ENCODE measurements at regions not wholly inside any gene's neighbourhood (a gene's known extent, or its start where the extent isn't known, plus 50 kb on each side); places are given as distances from the start of the nearest gene placed in this dataset.

DNA sequence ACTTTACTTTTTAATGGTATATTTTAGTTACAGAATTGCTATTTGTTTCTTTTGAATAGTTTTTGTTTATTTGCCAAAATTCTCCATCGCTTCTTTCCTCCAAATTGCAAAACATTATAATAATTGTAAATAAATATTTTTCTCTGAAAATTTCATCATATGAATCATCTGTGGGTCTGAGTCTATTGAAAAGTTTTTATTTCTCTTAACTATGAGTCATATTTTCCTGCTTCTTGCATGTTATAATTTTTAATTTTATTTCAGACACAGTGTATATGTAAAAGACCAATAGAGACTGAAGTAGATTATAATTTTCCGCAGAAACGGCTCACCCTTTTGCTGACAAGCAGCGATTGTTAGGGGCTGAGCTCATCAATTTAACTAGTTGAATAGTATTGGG is 279.1 kb upstream of the IL12B start:
- no peak for DNase-seq

DNA sequence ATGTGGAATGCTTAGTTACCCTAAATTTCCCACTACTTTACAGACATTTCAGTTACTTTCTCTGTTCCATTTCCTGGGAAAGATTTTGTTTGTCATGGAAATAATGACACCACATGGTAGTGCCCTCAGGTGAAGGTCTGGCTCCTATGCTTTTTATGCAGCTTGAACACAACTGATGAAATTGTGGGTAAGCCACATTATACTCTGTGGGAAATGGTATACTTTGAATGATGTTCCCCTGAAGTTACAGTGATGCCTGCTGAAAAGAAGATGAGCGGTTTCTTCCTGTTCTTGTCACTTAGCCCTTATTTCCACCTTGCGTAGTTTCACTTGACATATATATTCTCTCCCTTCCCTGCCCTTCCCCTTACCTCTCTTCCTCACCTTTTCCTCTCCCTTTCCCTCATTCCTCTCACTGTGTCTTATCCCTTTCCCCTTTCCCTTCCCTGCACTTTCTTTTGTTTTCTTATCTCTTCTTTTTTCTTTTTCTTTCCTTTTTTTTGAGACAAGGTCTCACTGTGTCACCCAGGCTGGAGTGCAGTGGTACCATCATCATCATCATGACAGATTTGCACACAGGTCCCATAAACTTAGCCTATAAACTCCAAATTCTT is 280.8 kb upstream of the IL12B start:
- DNase-seq = no peak

DNA sequence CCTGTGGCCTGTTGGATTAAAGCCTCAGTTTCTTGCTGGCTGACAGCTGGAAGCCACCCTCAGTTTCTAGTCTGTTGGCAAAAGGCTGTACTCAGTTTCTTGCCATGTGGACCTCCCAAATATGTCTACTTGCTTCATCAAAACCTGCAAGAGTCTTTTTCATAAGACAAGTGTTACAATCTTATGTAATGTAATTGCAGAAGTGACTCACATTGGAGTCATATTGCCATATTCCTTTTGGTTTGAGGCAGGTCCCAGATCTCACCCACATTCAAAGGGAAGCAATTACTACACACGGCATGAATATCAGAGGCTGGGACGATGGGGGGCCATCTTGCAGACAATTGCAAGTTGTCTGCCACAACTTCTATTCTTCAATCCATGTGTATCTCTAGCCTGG is 286.7 kb upstream of the IL12B start:
- no peak for DNase-seq

DNA sequence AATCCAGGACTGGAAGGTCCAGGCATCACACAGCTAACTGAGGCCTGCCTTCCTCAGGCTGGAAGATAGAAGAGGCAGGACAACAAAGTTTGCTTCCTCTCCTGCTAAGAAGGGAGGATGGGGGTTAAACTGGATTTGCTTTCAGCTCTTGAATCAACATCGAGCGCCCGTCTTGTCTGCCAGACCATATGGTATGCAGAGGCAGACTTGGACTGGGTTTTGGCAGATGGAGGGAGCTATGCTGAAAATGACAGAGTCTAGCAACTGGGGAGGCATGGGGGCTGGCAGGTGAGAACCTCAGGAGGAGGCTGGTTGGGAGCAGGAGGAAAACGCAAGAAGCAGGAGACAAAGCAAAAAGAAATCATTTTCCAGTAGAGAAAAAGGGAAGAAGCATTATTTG is 289.5 kb upstream of the IL12B start:
- no peak for DNase-seq

DNA sequence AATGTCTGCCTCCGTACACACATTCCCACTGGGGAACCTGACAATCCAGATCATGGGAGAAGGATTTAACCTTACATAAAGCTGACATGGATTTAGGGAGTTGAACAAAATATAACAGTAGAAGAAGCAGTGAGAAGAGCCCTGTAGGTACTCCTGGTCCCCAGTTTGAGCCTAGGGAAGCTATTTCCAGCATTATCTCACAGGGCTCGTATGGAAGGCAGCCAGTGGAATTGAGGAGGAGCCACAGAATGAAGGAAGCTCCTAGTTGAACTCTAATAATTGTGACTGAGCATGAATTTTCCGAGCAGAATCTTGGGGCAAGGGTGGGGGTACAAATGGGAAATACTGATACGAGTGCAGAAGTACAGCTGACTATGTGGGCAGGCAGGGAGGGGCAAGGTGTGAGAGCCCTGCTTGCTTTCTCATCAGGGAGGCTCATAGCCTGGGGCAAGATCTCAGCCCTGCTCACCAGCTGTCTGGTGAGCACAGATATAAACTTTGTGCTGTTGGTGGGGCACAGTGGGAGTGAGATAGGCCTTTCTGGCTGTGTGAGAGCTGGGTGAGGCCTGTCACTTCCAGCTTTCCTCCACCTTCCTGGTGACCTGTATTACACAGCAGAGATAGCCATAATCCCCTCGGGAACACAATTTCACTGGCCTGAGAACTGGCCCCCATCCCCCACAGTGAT is 290.7 kb upstream of the IL12B start:
- no peak for DNase-seq

DNA sequence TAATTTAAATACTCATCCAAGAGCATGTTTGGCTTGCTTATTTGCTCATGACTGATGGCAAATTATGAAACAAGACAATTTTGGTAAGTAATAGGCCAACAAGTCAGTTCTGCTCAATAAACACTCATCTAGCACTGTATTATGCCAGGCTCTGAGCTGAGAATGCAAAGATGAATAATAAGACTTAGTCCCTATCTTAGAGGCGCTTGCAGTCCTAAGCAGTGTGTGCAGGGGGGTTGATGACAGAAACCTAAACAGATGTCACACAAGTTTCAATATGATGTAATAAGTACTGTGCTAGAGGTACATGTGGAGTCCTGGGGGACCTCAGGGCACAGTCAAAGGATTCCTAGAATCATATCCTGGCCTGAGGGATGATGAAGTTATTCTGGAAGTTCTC is 287.6 kb upstream of the ADRA1B start:
- DNase-seq = no peak

DNA sequence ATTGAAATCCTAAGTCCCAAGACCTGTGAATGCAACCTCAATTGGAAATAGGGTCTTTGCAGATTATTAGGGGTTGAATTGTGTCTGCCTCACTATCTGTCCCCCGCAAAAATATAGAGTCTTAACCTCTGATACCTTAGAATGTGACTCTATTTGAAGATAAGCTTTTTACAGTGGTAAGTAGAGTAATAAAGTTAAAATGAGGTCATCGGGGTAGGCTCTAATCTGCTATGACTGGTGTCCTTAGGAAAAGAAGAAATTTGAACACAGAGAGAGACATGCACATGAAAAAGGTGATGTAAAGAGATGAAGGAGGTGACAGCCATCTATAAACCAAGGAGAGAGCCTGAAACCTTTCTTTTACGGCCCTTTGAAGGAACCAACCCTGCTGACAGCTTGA is 287.1 kb upstream of the ADRA1B start:
- DNase-seq = no peak

DNA sequence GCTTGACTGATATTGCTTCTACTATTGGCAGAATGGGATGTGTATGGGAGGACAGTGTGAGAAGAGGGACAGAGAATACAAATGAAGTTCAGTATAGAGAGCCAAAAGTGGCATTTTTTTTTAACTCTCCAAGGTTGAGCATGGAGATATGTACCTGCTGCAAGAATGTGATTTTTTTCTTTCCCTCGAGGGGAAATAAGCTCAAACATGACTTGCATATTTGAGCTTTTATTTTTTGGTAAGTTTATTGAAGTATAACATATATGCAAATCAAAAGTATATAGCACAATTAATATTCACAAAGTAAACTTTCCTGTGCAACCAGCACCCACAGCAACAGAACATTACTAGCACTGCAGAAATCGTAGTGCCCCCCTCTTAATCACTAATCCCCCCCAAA is 285.7 kb upstream of the ADRA1B start:
- DNase-seq = no peak

DNA sequence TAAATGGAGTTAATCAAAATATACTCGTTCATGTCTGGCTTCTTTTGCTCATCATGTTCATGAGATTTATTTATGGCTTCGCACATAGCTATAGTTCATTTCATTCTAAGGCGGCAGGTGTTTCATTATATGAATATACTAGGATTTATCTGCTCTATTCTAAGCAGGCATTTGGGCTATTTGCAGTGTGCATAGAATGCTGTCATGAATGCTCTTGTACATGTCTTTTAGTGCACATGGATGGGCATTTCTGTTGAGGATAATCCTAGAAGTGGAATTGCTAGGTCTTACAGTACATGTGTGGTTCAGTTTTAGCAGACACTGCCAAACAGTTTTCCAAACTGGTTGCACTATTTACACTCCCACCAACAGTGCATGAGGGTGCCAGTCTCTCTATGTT is 285.3 kb upstream of the ADRA1B start:
- no peak for DNase-seq

DNA sequence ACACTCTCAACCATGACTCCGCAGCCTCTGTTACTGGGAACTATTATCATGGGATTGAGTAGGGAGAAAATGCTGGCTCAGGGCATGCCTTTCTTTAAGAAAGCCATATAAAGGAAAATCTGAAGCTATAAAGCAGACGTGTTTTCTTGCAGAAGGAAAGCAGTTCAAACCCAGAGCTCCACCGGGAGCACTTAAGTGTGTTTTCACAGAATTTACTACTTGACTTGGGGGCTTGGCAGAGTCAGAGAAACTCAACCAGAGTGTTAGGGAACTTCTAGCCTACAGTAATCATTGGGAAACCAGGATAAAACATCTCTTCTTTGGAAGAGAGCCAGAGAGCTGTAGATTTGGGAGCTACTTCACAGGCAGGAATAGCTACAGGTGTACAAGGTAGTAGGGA is 283.4 kb upstream of the ADRA1B start:
- no peak for DNase-seq

DNA sequence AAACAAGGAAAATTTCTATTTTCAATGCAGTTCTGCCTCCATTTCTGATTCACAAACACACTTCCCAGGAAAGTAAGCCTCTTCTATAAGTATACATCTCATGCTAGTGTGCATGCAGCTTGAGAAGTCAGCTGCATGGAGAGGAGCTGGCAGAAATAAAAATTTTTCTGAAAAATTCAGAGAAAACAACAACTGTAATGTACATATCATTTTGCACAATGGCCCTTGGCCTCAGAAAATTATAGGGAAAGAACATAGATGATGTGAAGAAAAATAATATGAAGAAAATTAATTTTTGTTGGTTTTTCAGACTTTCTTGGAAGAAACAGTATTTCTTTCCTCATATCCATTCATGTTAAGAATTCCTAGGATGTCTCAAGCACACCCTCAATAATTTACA is 277.8 kb upstream of the ADRA1B start:
- DNase-seq = no peak

DNA sequence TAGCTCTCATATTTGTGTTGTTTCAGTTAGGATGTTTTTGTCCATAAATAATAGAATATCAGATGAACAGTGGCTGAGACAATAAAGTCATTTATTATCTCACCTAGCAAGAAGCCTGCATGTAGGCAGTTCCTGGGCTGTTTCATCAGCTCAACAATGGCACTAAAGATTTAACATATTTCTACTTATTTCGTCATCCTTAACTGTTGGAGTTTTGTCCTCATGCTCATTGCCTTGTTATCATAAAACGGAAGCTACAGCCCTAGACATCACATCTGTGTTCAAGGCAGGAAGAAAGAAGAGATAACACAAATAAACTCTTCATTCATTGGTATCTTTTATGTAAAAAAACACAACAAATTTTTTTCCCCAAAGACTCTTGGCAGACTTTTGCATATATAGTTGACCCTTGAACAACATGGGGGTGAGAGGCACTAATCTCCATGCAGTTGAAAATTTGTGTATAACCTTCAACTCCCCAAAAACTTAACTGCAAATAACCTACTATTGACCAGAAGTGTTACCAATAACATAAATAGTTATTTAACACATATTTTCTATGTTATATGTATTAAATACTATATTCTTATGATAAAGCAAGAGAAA is 277.2 kb upstream of the ADRA1B start:
- DNase-seq = no peak

DNA sequence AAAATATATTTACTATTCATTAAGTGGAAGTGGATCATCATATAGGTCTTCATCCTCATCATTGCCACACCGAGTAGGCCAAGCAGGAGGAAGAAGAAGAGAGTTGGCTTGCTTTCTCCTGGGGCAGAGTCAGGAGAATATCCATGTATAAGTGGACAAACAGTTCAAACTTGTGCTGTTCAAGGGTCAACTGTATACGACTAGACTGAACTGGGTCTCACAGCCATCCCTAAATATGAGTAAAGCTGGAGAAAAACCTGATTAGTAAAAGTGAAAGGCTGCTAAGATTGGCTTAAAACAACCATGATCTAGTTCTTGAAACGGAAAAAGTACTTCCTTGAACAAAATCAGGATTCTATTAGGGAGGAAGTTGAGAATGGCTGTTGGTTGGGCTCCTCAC is 276.7 kb upstream of the ADRA1B start:
- DNase-seq = no peak

DNA sequence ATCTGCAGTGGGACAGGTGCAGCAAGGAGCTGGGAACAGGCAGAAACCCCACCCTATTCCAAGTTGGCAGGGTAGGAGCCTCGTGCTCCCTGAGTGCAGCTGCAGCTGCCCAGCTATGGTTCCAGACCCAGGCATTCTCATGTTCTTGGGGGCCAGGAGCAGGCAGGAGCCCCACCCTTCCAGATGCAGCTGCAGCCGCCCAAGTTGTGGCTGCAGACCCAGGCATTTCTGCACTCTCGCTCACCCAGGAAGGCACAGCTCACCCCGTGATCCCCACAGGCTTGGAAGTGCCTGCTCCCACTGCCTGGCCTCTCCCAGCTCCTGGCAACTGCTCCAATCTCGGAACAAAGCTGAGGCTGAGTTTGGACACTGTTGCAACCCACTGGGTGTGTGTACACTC is 275.8 kb upstream of the ADRA1B start:
- no peak for DNase-seq

DNA sequence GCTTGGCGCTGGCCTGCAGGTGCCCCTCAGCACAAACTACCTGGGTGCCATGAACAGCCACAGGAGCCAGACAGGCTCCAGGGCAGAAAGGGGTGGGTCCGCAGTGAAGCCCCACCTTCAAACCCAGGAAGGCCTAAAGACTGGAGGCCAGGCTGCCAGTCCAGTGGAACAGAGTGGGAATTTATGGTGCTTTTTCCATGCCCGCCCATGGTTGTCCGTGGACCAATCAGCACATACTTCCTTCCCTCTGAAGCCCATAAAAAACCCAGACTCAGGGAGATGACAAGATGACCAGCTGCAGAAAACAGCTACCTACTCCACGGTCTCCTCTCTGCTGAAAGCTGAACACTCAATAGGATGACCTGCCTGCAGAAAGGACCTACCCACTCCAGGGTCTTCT is 275.4 kb upstream of the ADRA1B start:
- no peak for DNase-seq

DNA sequence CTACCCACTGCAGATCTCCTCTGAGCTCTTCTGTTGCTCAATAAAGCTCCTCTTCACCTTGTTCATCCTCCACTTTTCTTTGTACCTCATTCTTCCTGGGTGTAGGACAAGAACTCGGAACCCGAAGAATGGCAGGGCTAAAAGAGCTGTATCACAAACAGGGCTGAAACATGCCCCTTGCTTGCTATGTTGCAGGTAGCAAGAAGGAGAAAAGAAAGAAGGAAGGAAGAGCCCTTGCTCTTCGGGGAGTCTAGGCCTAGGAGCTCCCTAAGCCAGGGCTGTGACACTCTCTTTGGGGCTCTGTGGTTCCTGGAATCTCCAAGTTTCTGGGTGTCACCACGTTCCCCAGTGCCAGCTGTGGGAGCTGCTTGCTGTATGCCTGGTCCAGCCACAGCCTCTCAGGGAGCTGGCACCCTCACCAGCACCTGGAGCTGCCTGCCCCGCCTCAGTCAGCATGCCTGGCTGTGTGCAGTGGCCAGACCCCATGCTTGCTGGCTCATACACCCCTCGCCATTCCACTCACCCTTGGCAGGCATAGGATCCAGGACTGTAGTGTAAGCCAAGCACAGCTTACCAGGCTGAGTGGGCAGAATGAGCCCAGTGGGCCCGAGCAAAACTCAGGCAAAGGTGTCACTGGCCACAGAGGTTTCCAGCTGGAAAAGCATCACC is 274.8 kb upstream of the ADRA1B start:
- no peak for DNase-seq

DNA sequence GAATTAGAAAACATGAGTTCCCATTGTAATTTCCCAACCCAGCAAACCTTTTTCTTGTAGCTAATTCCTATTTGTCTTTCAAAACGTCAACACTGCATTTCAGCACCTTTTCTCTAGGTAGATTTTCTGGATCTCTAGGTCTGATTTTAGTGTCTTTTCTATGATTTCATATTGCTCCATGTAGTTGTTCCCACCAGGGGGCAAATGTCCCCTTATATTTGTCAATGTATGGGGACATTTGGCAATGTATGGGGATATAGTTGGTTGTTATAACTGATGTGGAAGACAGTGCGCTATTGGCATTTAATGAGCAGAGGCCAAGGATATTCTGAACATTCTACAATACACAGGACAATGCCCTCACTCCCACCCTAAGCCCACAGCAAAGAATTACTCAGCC is 273.9 kb upstream of the ADRA1B start:
- DNase-seq = no peak

DNA sequence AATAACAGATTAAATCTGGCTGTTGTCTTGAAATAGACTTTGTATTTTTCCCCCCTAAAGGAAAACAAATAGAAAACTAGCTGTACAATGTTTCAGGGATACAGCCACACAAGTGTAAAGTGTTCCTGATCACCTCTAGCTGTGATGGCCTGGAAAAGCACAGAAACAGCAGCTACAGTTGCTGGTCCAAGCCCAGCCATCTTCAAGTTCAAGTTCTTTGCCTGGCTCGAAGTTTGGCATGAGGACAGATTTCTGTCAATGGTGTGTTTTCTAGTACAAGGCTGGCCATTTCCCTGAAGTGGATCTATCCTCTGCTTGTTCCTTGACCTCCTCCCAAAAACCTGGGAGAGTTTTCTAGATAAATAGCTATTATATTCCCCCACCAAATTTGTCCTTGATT is 272.2 kb upstream of the ADRA1B start:
- DNase-seq = no peak

DNA sequence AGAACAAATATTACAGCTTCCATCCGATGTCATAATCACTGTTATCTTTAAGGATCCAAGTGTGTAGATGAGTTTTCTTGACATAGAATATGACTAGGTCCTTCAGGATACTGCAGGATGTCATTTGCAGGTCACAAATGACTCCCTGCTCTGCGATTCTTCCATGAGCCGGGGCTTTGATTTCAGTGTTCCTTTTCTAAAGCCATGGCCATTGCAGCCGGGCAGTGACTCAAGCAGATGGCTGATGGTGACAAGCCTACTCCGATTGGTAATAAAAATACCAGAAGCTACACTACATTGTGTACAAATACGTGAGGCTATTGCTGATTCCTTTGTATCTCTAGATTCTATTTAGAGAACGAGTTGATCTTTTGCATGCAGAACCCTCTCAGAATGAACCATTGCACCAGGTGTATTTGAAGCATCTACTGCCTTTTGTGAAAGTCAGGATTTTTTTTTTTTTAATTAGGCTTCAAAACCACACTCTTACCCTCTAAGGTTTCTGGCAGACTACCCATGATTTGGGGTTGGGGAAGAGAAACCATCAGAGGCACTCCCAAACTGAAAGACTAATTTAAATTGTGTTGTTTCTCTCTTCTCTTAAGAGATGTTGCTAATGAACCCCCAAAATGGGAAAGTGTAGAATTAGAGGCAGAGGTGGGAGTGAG is 271.0 kb upstream of the ADRA1B start:
- DNase-seq = peak; percentile 35

DNA sequence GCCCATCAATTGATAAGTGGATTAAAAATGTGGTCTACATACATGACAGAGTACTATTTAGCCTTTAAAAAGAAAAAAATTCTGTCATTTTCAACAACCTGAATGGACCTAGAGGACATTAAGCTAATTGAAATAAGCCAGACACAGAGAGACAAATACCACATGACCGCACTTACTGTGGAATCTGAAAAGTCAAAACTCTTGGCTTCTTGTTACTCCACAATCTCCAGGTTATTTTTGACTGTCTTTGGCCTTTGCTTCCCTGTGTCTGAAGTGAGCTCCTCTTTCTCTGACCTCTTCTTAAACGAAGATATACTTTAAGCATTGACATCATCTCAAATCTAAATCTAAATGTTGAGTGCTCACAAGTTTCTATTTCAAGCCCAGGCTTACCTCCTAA is 265.5 kb upstream of the ADRA1B start:
- no peak for DNase-seq

DNA sequence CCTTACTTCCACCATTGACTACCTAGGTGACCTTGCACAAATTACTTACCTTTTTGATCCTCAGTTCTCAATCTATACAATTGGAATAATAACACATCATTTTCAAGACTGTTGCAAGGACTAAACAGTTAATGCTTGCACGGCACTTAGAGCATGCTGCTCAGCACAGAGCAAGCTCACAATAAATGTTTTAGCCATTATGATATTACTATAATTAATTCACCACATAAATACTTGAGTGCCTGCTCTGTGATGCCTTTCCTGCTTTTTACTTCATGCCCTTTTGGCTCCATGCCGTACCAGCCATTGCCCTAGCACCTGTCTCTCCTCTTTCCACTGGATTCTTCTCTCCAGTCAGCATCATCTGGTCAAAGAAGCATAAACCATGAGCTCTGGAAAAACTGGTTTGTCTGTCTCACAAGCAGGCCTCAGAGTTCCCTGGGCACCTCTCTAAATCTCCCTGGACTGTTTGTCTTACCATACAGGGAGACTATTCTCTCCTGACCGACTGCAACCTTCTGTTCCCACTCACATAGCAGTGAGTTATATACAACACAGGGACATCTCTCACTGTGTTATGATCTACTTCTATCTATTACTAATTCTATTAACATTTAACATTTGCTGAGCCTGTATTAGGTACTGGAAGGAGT is 260.4 kb upstream of the ADRA1B start:
- DNase-seq = no peak

DNA sequence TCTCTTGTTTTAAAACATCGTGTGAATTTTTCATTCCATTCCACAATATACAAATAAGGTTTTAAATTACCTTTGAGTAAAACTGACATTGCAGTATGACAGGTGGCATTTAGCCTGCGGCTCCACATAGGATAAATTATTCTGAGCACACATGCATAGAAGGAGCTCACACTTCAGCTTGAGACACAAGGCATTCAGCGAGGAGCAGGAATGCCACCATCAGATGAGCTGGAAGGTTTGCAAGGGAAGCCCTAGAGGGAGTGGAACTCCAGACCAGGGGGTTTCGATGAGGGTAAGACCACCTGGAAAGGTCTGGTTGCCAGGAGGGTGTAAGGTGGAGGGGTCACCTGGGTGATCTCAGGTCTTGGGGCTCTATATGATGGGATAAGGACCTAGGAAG is 259.0 kb upstream of the ADRA1B start:
- DNase-seq = no peak

DNA sequence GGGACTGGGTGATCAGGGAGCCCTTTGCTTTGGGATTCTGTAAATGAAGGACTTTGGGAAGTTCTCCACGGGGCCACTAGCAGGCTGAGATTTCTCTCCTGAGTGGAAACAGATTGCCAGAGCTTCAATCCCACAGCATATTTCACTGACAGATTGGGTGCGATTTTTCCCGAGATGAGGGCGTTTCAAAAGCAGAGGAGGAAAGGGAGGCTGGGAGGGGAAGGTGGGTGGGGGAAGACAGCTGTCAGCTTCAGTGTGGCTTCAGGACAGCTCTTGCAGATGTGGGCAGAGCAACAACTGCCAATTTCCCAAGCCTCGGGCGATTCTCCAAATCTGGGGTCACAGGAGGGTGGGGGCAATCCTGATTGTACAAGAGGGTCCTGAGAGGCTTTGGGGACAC is 258.5 kb upstream of the ADRA1B start:
- DNase-seq = no peak

All from NCI-H774 (cell line).